ENCODE measurements at regions not wholly inside any gene's neighbourhood (a gene's known extent, or its start where the extent isn't known, plus 50 kb on each side); places are given as distances from the start of the nearest gene placed in this dataset.
A peak's percentile ranks its signal among the peaks of the same experiment; 100 is the strongest.

DNA sequence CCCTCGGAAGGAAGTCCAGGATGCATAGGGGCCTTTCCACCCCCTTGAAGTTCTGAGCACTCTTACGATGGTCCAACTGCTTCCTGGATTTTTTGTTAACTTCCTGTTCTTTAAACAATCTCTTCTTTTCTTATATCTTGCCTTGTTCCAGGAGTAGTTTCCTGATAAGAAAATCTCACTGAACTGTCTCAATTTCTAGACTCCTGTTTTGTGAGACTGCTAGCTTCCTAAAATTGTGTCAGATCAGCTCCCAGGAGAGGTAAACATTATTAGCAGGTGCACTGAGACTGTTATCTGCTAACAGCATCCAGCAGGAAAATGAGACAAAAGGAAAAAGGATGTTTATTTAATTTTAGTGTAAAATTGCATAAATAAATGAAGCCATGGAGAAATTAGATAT lies 106.2 kb upstream of the PITRM1 start:
- intact Hi-C loops (cut with micrococcal nuclease), result no loop called here
- no peak overlapping the region for H3K4me3 Mint-ChIP-seq
- no peaks in the 10 kb centered on the region for H3K4me1 Mint-ChIP-seq (ENCODE audit: low read depth)
- H3K27ac Mint-ChIP-seq, result no peak overlapping the region
- no peaks in the 10 kb centered on the region for H3K9me3 Mint-ChIP-seq
- H3K27me3 Mint-ChIP-seq, result peaks cover 17% of the 10 kb centered on the region
- no peaks in the 10 kb centered on the region for H3K36me3 Mint-ChIP-seq (ENCODE audit: low read depth)

DNA sequence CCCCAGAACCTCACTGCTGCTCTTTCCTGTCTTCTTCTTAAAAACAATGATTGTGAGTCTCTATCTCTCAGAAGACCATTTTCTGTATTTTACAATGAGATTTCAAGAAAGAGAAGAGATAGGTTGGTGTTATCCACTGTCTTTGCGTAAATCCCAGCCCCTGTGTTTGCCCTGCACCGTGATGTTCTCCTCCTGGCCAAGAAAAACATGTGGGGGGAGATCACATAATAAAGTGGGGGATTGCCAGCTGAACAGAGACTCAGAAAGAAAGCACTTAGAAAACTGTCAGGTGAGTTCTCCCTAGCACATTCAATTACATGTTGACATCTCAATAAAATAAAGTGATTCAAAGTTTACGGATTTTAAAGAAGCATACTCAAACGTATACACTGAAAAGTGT lies 105.0 kb upstream of the PITRM1 start:
- Mint-ChIP-seq H3K9me3 (no peaks in the 10 kb centered on the region), H3K36me3 (ENCODE audit: low read depth) (no peaks in the 10 kb centered on the region), H3K4me3 (no peak overlapping the region), H3K27me3 (peaks cover 18% of the 10 kb centered on the region), H3K27ac (no peak overlapping the region), H3K4me1 (ENCODE audit: low read depth) (no peaks in the 10 kb centered on the region)
- intact Hi-C loops (cut with micrococcal nuclease), result no loop called here

DNA sequence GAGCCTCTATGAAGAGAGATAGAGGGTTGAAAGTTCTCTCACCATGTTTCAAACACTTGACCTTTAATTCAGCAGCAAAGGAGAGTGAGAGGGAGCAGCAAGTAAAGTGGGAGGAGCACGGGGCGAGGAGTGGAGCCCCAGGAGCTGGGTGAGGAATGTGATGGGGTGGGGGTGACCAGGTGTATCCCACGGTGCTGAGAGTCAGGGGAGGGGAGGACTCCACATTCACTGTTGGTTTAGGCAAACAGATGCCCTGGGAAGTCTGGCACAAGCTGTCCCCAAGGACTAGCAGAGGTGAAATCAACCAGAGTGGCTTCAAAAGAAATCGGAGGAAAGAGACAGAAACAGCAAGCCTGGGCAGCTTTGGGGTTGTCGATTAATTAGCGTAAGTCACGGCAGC lies 101.8 kb upstream of the PITRM1 start:
- Mint-ChIP-seq H3K9me3 (no peaks in the 10 kb centered on the region), H3K4me1 (ENCODE audit: low read depth) (no peaks in the 10 kb centered on the region), H3K36me3 (ENCODE audit: low read depth) (no peaks in the 10 kb centered on the region), H3K27me3 (peaks cover 20% of the 10 kb centered on the region), H3K27ac (no peak overlapping the region), H3K4me3 (no peak overlapping the region)
- intact Hi-C loops (cut with micrococcal nuclease), result no loop called here

GRCh38 chr10:3273966-3274365 lies 101.4 kb upstream of the PITRM1 start:
- Mint-ChIP-seq H3K36me3 (ENCODE audit: low read depth) (no peaks in the 10 kb centered on the region), H3K4me1 (ENCODE audit: low read depth) (no peaks in the 10 kb centered on the region), H3K4me3 (no peak overlapping the region), H3K27ac (no peak overlapping the region), H3K27me3 (peaks cover 20% of the 10 kb centered on the region), H3K9me3 (no peaks in the 10 kb centered on the region)
- intact Hi-C loops (cut with micrococcal nuclease), result no loop called here

- Mint-ChIP-seq H3K4me1 (ENCODE audit: low read depth) (no peaks in the 10 kb centered on the region), H3K4me3 (no peak overlapping the region), H3K9me3 (no peaks in the 10 kb centered on the region), H3K36me3 (ENCODE audit: low read depth) (no peaks in the 10 kb centered on the region), H3K27me3 (peaks cover 15% of the 10 kb centered on the region), H3K27ac (no peak overlapping the region)
- intact Hi-C loops (cut with micrococcal nuclease), result no loop called here
Measured at GRCh38 chr10:3272300-3272699, 99.7 kb upstream of the PITRM1 start.

DNA sequence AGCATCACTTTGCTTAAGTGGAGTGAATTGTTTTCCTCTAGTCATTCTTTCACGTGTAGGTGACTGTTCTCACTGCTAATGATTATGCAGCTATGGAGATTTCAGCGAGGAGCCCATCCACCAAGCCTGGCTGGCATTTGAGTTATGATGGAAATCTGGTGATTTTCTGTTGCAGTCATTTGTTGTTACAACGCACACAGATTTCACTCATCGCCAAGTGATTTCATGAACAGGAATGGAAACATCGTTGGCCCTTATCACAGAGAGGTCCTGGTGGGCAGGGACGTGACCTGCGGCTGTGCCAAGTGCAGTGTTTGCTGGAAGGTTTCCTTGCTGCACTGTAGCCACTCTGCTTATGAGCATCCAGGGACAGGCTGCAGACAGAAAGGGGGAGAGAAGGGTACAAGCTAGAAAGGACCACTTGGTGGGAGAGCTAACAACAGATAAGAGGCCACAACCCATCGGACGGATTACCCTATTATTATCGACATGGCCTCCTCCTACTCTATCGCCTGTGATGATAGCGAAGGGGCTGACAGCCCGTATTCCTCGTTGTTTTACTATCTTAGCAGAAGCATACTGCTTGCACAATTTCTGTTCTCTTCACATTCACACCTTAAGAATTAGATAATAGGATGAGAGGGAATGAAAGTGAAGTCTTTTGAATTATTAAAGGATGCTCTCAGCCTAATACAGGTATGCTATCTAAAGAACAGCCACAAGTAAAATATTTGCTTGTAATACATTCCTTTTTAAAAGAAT lies 99.0 kb upstream of the PITRM1 start:
- H3K9me3 Mint-ChIP-seq, result no peaks in the 10 kb centered on the region
- peaks cover 12% of the 10 kb centered on the region for H3K27me3 Mint-ChIP-seq
- H3K36me3 Mint-ChIP-seq (ENCODE audit: low read depth), result no peaks in the 10 kb centered on the region
- no peaks in the 10 kb centered on the region for H3K4me1 Mint-ChIP-seq (ENCODE audit: low read depth)
- intact Hi-C loops (cut with micrococcal nuclease), result no loop called here
- H3K4me3 Mint-ChIP-seq, result no peak overlapping the region
- no peak overlapping the region for H3K27ac Mint-ChIP-seq

GRCh38 chr10:3270577-3271316 lies 98.2 kb upstream of the PITRM1 start:
- H3K36me3 Mint-ChIP-seq (ENCODE audit: low read depth), result no peaks in the 10 kb centered on the region
- H3K27me3 Mint-ChIP-seq, result peaks cover 12% of the 10 kb centered on the region
- H3K4me3 Mint-ChIP-seq, result no peak overlapping the region
- peaks cover under 1% of the 10 kb centered on the region for H3K4me1 Mint-ChIP-seq (ENCODE audit: low read depth)
- H3K27ac Mint-ChIP-seq, result no peak overlapping the region
- intact Hi-C loops (cut with micrococcal nuclease), result no loop called here
- H3K9me3 Mint-ChIP-seq, result no peaks in the 10 kb centered on the region

GRCh38 chr10:3268025-3268424 lies 95.4 kb upstream of the PITRM1 start:
- intact Hi-C loops (cut with micrococcal nuclease), result loop anchor here (10.0 kb wide), 1 partner anchor 117 kb away; no protein-coding TSS in a partner anchor
- Mint-ChIP-seq H3K27me3 (peaks cover 8% of the 10 kb centered on the region), H3K4me1 (ENCODE audit: low read depth) (peaks cover 17% of the 10 kb centered on the region), H3K36me3 (ENCODE audit: low read depth) (no peaks in the 10 kb centered on the region), H3K4me3 (no peak overlapping the region), H3K27ac (no peak overlapping the region), H3K9me3 (no peaks in the 10 kb centered on the region)

- peaks cover 12% of the 10 kb centered on the region for H3K27me3 Mint-ChIP-seq
- H3K9me3 Mint-ChIP-seq, result no peaks in the 10 kb centered on the region
- peaks cover 17% of the 10 kb centered on the region for H3K4me1 Mint-ChIP-seq (ENCODE audit: low read depth)
- H3K27ac Mint-ChIP-seq, result peak overlapping the region; percentile 12
- H3K36me3 Mint-ChIP-seq (ENCODE audit: low read depth), result no peaks in the 10 kb centered on the region
- intact Hi-C loops (cut with micrococcal nuclease), result loop anchor here (10.0 kb wide), 1 partner anchor 120 kb away; no protein-coding TSS in a partner anchor
- no peak overlapping the region for H3K4me3 Mint-ChIP-seq
Measured at GRCh38 chr10:3265088-3265487, 92.5 kb upstream of the PITRM1 start.

DNA sequence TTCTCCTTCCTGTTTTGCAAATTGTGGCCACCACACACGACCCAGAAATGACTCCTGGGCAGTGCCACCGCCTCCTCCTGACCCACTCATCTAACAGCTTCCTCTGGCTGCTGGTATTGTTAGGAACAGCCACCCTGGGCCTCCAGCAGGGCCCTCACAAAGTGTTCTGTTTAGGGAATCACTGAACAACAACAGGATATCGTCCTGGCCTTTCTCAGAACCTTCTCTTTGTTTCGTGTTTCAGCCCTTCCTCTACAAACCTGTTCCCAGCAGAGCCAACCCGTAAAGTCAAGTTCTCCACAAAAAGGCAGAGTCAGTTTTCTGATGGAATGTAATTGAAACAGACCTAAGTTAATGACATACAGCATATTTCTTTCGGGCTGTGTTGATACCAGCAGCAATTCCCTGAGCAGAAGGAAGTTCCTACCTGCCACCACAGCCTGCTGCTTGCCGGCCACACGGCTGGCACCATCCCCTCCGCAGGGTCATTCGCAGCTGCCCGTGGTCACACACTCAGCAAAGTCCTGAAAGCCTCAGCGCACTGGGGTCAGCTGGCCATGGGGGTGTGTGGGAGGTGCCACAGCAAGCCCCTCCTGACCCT lies 91.7 kb upstream of the PITRM1 start:
- Mint-ChIP-seq H3K27me3 (peaks cover 18% of the 10 kb centered on the region), H3K36me3 (ENCODE audit: low read depth) (no peaks in the 10 kb centered on the region), H3K4me1 (ENCODE audit: low read depth) (peaks cover 17% of the 10 kb centered on the region), H3K4me3 (no peak overlapping the region), H3K27ac (no peak overlapping the region), H3K9me3 (no peaks in the 10 kb centered on the region)
- intact Hi-C loops (cut with micrococcal nuclease), result loop anchor here (10.0 kb wide), 1 partner anchor 121 kb away; no protein-coding TSS in a partner anchor

DNA sequence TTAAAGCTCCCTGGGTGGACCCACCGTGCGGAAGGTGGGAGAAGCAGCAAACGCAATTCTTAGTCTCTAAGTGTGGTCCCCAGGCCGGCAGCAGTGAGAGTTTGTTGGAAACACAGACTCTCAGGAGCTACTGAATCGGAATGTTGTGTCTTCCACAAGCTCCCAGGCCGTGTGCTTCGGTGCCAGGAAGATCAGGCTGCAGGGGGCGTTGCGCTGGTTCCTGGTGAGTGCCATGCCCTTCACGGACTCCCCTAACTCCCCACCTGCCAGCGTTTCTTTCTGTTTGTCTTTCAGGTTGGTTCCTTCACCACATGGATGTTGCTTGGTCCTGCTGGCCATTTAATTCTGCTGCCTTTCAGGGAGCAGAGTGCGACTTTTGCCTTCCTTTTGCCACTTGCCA lies 91.2 kb upstream of the PITRM1 start:
- Mint-ChIP-seq H3K9me3 (no peaks in the 10 kb centered on the region), H3K36me3 (ENCODE audit: low read depth) (no peaks in the 10 kb centered on the region), H3K4me1 (ENCODE audit: low read depth) (peaks cover 17% of the 10 kb centered on the region), H3K27me3 (peaks cover 19% of the 10 kb centered on the region), H3K4me3 (no peak overlapping the region), H3K27ac (no peak overlapping the region)
- intact Hi-C loops (cut with micrococcal nuclease), result loop anchor here (10.0 kb wide), 1 partner anchor 121 kb away; no protein-coding TSS in a partner anchor

DNA sequence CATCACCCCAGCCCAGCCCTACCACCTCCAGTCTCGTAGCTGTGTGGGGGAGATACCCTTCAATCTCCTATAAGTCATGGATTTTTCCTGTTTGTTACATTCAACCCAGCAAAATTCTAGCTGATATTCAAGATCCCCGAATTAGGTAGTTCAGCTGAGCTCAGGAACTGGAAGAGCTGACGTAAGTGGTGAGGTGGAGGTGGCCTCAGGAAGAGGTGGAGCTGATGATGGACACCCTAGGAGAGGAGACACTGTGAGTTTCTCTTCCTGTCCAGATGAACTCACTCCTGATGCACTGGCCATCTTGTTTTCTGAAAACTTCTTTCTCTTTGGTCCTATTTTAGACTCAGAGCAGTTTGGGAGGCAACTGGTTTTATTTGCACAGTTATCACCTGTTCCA lies 90.5 kb upstream of the PITRM1 start:
- Mint-ChIP-seq H3K27me3 (peaks cover 19% of the 10 kb centered on the region), H3K9me3 (no peaks in the 10 kb centered on the region), H3K4me3 (no peak overlapping the region), H3K4me1 (ENCODE audit: low read depth) (peaks cover 17% of the 10 kb centered on the region), H3K36me3 (ENCODE audit: low read depth) (no peaks in the 10 kb centered on the region), H3K27ac (no peak overlapping the region)
- intact Hi-C loops (cut with micrococcal nuclease), result loop anchor here (10.0 kb wide), 1 partner anchor 122 kb away; no protein-coding TSS in a partner anchor

DNA sequence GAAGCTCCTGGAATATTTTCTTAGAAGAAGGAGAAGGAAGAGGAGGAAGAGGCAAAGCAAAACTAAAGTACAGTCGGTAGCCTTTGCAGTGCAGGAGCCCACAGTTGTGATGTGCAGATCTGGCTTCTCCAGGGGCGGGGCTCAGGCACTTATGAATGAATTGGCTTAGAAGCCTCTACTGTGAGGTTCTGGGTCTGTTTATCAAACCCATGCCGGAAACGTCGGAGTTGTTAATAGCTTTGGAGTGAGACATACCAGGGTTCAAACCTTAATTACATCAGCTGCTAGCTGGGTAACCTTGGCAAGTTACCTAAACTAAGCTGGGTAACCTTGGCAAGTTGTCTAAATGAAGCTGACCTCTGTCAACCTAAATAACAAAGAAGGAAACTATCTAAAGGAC lies 89.3 kb upstream of the PITRM1 start:
- Mint-ChIP-seq H3K27ac (no peak overlapping the region), H3K27me3 (peaks cover 19% of the 10 kb centered on the region), H3K9me3 (no peaks in the 10 kb centered on the region), H3K4me1 (ENCODE audit: low read depth) (peaks cover 17% of the 10 kb centered on the region), H3K36me3 (ENCODE audit: low read depth) (no peaks in the 10 kb centered on the region), H3K4me3 (no peak overlapping the region)
- intact Hi-C loops (cut with micrococcal nuclease), result loop anchor here (10.0 kb wide), 1 partner anchor 123 kb away; no protein-coding TSS in a partner anchor
